HEK293 (cell line): ENCODE measurements at regions not wholly inside any gene's neighbourhood (a gene's known extent, or its start where the extent isn't known, plus 50 kb on each side); places are given as distances from the start of the nearest gene placed in this dataset.

Experiments used
- CTCF ChIA-PET: fragments of 350-600 bp; formaldehyde crosslinking; extraction: SDS; loops from one replicate; lab custom pipeline; 2021; ENCODE audit warnings: antibody characterized with exemption; lab: Yijun Ruan, JAX
- POLR2A ChIA-PET: fragments of 300-600 bp; formaldehyde crosslinking; extraction: SDS; loops from one replicate; lab custom pipeline; 2020; ENCODE audit warnings: antibody characterized with exemption, inconsistent platforms; lab: Yijun Ruan, JAX
- H3K27ac ChIP-seq: fragments of 200-500 bp; sonication (Bioruptor generic); 2 replicates; pipeline ENCODE4 v1.5.1; 2014; ENCODE audit warnings: low read depth, low read length, control low read depth, inconsistent platforms; ENCODE audit errors: extremely low read depth
- H3K36me3 ChIP-seq, 2 experiments: fragments of 200-500 bp in 1 of 2; sonication (Bioruptor generic) in 1 of 2; 1 replicate in 1 of 2; 2 replicates in 1 of 2; pipeline ENCODE4 v1.5.1; 2014 to 2017; ENCODE audit warnings: inconsistent platforms in 2 of 2, low read length in 2 of 2; ENCODE audit not compliant: control insufficient read depth in 2 of 2, insufficient read depth in 1 of 2
- H3K4me1 ChIP-seq: fragments of 200-500 bp; sonication (Bioruptor generic); 2 replicates; pipeline ENCODE4 v1.5.1; 2014; ENCODE audit warnings: mild to moderate bottlenecking, low read length, inconsistent platforms; ENCODE audit not compliant: control insufficient read depth, insufficient read depth
- H3K4me3 ChIP-seq: 2 replicates; pipeline ENCODE4 v1.5.1; 2011; ENCODE audit warnings: low read depth, mild to moderate bottlenecking, control low read depth, low read length, moderate library complexity
- H3K9me3 ChIP-seq: fragments of 200-500 bp; sonication (Bioruptor generic); 2 replicates; pipeline ENCODE4 v1.5.1; 2014; ENCODE audit warnings: low read depth, low read length, inconsistent platforms; ENCODE audit not compliant: control insufficient read depth, insufficient read depth
- EGR2 ChIP-seq: fragments of 450-650 bp; formaldehyde crosslinking; IDR thresholded peaks from 2 replicates; pipeline ENCODE4 v1.5.1; 2016; ENCODE audit warnings: low read depth, missing biosample characterization, missing genetic modification characterization
- MZF1 ChIP-seq: fragments of 450-650 bp; formaldehyde crosslinking; IDR thresholded peaks from 2 replicates; pipeline ENCODE4 v1.5.1; 2017; ENCODE audit warnings: missing biosample characterization, missing genetic modification characterization, borderline replicate concordance
- ZFHX2 ChIP-seq: fragments of 450-650 bp; formaldehyde crosslinking; conservative IDR thresholded peaks from 2 replicates; pipeline ENCODE4 v1.5.1; 2016; ENCODE audit warnings: missing biosample characterization, missing genetic modification characterization
- ZNF10 ChIP-seq: fragments of 450-650 bp; formaldehyde crosslinking; IDR thresholded peaks from 2 replicates; pipeline ENCODE4 v1.5.1; 2017; ENCODE audit warnings: missing biosample characterization, missing genetic modification characterization
- ZNF184 ChIP-seq: fragments of 450-650 bp; IDR thresholded peaks from 2 replicates; pipeline ENCODE4 v1.5.1; 2018; ENCODE audit warnings: missing biosample characterization, mild to moderate bottlenecking, missing genetic modification characterization
- ZNF302 ChIP-seq: fragments of 450-650 bp; formaldehyde crosslinking; IDR thresholded peaks from 2 replicates; pipeline ENCODE4 v1.5.1; 2016; ENCODE audit warnings: missing biosample characterization, missing genetic modification characterization, low read depth
- ZNF501 ChIP-seq: fragments of 450-650 bp; formaldehyde crosslinking; IDR thresholded peaks from 2 replicates; pipeline ENCODE4 v1.5.1; 2016; ENCODE audit warnings: missing biosample characterization, missing genetic modification characterization
- ZNF621 ChIP-seq: fragments of 450-650 bp; formaldehyde crosslinking; IDR thresholded peaks from 2 replicates; pipeline ENCODE4 v1.5.1; 2017; ENCODE audit warnings: missing biosample characterization, missing genetic modification characterization
- ZNF670 ChIP-seq: fragments of 450-650 bp; formaldehyde crosslinking; IDR thresholded peaks from 2 replicates; pipeline ENCODE4 v1.5.1; 2016; ENCODE audit warnings: missing biosample characterization, missing genetic modification characterization, low read depth
- ZNF707 ChIP-seq: fragments of 450-650 bp; formaldehyde crosslinking; IDR thresholded peaks from 2 replicates; pipeline ENCODE4 v1.5.1; 2016; ENCODE audit warnings: missing biosample characterization, missing genetic modification characterization
- ZNF768 ChIP-seq: fragments of 450-650 bp; formaldehyde crosslinking; IDR thresholded peaks from 2 replicates; pipeline ENCODE4 v1.5.1; 2018; ENCODE audit warnings: missing biosample characterization, mild to moderate bottlenecking, missing genetic modification characterization
- TF ChIP-seq, protein P1 (sequence below): fragments of 450-650 bp; formaldehyde crosslinking; IDR thresholded peaks from 2 replicates; pipeline ENCODE4 v1.5.1; 2016; ENCODE audit warnings: missing biosample characterization, missing genetic modification characterization
- TF ChIP-seq, protein P2 (sequence below): fragments of 450-650 bp; formaldehyde crosslinking; IDR thresholded peaks from 2 replicates; pipeline ENCODE4 v1.5.1; 2016; ENCODE audit warnings: missing biosample characterization, missing genetic modification characterization
- TF ChIP-seq, protein P3 (sequence below): fragments of 450-650 bp; formaldehyde crosslinking; IDR thresholded peaks from 2 replicates; pipeline ENCODE4 v1.5.1; 2016; ENCODE audit warnings: missing biosample characterization, missing genetic modification characterization

DNA sequence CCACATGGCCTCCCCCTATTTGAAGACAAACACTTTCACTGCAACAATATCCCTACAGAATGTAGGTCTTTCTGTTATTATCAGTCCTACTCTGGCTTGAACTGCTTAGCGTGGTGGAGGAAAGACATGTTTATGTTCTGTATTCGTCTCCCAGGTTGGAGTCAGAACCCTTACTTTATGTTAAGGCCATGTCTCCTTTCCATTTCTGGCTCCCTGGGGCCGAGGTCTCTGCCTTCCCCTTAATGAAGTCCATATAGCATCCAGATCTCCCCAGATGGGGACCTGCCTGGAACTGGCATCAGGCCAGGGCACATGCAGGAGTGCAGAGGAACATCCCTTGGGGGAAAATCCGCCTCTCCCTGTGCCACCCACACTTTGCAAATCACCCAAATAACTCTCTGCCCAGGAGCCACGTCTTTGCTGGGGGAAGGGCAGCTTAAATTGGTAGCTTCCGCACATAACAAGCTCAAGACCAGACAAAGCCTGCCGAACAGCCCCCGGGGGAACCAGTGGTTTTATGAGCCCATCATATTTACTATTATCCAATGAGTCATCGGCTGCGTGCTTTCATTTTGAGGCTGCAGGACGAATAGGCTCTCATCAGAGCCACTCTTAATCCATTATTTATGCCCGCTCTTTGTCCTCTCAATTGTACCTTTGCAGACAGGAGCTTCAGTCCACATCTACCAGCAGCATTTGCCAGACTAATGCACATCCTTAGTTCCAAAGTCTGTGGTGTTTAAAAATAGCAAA, 237.0 kb downstream of the UACA start (continued):
- peak; percentile 94 for TF ChIP-seq ZNF501 (tag by site-specific recombination)
- TF ChIP-seq MZF1 (tag by site-specific recombination): no peak; the same call in 1 of the 2 replicates
- TF ChIP-seq ZNF302 (tag by site-specific recombination): no peak
- TF ChIP-seq, protein P1, sequence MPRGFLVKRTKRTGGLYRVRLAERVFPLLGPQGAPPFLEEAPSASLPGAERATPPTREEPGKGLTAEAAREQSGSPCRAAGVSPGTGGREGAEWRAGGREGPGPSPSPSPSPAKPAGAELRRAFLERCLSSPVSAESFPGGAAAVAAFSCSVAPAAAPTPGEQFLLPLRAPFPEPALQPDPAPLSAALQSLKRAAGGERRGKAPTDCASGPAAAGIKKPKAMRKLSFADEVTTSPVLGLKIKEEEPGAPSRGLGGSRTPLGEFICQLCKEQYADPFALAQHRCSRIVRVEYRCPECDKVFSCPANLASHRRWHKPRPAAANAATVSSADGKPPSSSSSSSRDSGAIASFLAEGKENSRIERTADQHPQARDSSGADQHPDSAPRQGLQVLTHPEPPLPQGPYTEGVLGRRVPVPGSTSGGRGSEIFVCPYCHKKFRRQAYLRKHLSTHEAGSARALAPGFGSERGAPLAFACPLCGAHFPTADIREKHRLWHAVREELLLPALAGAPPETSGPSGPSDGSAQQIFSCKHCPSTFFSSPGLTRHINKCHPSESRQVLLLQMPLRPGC (tag by site-specific recombination): peak; percentile 97

DNA sequence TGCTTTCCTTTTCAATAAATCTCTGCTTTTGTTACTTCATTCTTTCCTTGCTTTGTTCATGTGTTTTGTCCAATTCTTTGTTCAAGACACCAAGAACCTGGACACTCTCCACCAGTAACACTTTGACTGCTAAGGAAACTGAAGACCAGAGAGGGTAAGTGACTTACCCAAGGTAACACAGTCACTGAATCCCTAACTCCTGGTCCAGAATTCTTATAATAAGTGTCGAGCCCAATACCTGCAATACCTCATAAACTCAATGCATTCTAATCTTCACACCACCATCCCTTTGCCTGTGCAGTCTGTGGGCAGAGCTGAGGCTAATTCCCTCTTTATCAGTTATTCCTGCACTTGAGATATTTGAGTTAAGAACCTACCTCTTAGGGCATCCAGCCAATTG, 237.8 kb downstream of the UACA start:
- Histone ChIP-seq H3K27ac (peak overlapping the region; percentile 97), H3K4me3 (no peak overlapping the region)
- POLR2A ChIA-PET: interaction anchor here (1.6 kb wide), 1 partner anchor 9 kb away, joined by 8 read pairs; no protein-coding TSS in a partner anchor
- TF ChIP-seq ZNF670 (tag by site-specific recombination) (no peak), ZNF707 (tag by site-specific recombination) (0 out of 2 replicates have a peak, but pooled peaks have one; percentile 14), ZNF621 (tag by site-specific recombination) (no peak), ZNF768 (tag by site-specific recombination) (peak; percentile 97), ZNF184 (tag by site-specific recombination) (no peak)
- TF ChIP-seq, protein P2, sequence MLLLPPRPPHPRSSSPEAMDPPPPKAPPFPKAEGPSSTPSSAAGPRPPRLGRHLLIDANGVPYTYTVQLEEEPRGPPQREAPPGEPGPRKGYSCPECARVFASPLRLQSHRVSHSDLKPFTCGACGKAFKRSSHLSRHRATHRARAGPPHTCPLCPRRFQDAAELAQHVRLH: peak; percentile 72
- TF ChIP-seq, all 188 proteins: peak for 3
- CTCF ChIA-PET: interaction anchor here (0.6 to 1.4 kb wide), 4 partner anchors 9 to 21 kb away, joined by 3 read pairs; no protein-coding TSS in a partner anchor
- Histone ChIP-seq H3K36me3 (no peaks in the 10 kb centered on the region), H3K9me3 (no peaks in the 10 kb centered on the region), H3K4me1 (peaks cover 29% of the 10 kb centered on the region)

DNA sequence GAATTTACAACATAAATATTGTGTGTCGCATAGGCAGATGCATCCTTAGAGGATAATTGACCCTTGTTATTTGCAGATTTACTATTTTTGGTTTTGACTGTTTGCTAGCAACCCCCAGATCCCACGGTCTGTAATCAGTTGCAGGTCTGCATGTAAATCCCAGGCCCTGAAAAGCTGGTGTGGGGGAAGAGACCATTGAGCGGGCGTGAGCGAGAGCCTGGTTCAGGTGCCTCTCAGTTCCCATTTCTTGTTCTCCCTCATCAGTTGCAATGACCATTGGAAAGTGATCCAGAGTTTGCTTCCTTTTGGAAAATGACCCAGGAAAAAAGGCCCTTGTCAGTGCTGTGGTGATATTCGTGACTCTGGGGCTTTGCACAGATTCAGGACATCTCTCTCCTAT, 238.9 kb downstream of the UACA start:
- H3K4me1 ChIP-seq: peaks cover 29% of the 10 kb centered on the region
- H3K9me3 ChIP-seq: no peaks in the 10 kb centered on the region
- no peaks in the 10 kb centered on the region for H3K36me3 ChIP-seq
- H3K27ac ChIP-seq: no peak overlapping the region
- peak; percentile 50 for TF ChIP-seq ZFHX2 (tag by site-specific recombination)
- peak; percentile 34; the same call in 1 of the 2 replicates for TF ChIP-seq EGR2 (tag by site-specific recombination)
- TF ChIP-seq, protein P3, sequence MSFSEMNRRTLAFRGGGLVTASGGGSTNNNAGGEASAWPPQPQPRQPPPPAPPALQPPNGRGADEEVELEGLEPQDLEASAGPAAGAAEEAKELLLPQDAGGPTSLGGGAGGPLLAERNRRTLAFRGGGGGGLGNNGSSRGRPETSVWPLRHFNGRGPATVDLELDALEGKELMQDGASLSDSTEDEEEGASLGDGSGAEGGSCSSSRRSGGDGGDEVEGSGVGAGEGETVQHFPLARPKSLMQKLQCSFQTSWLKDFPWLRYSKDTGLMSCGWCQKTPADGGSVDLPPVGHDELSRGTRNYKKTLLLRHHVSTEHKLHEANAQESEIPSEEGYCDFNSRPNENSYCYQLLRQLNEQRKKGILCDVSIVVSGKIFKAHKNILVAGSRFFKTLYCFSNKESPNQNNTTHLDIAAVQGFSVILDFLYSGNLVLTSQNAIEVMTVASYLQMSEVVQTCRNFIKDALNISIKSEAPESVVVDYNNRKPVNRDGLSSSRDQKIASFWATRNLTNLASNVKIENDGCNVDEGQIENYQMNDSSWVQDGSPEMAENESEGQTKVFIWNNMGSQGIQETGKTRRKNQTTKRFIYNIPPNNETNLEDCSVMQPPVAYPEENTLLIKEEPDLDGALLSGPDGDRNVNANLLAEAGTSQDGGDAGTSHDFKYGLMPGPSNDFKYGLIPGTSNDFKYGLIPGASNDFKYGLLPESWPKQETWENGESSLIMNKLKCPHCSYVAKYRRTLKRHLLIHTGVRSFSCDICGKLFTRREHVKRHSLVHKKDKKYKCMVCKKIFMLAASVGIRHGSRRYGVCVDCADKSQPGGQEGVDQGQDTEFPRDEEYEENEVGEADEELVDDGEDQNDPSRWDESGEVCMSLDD: no peak
- TF ChIP-seq ZNF10 (tag by site-specific recombination): peak; percentile 72; the same call in 1 of the 2 replicates
- TF ChIP-seq, all 188 proteins: peak for 3
- ChIA-PET CTCF (interaction anchor here (1.0 to 1.2 kb wide), 2 partner anchors 10 to 19 kb away, joined by 3 read pairs; no protein-coding TSS in a partner anchor), POLR2A (interaction anchor here (0.6 kb wide), 1 partner anchor 222 kb away, joined by 6 read pairs; no protein-coding TSS in a partner anchor)
- no peak overlapping the region for H3K4me3 ChIP-seq
